PFSK-1 (cell line): ENCODE measurements at regions not wholly inside any gene's neighbourhood (a gene's known extent, or its start where the extent isn't known, plus 50 kb on each side); places are given as distances from the start of the nearest gene placed in this dataset.

ENCODE experiments used
- FOXP2 ChIP-seq: optimal IDR thresholded peaks from 2 replicates; pipeline ENCODE3; 2011; ENCODE audit warnings: borderline replicate concordance, control low read depth, inconsistent platforms; ENCODE audit not compliant: insufficient read depth; ENCODE audit errors: extremely low read length, extremely low read depth
- POLR2AphosphoS5 ChIP-seq: IDR thresholded peaks from 2 replicates; pipeline ENCODE4 v1.6.1; 2012; ENCODE audit warnings: low read depth, mild to moderate bottlenecking, control low read depth, low read length, moderate library complexity
- REST ChIP-seq, 2 experiments: IDR thresholded peaks; 2 replicates each; pipeline versions ENCODE4 v1.6.1 to v1.8.0; 2011 to 2012; ENCODE audit warnings: low read depth in 2 of 2, low read length in 2 of 2, control low read depth in 1 of 2, inconsistent platforms in 1 of 2, mild to moderate bottlenecking in 1 of 2, moderate library complexity in 1 of 2; ENCODE audit not compliant: insufficient read depth in 1 of 2
- SIN3A ChIP-seq: IDR thresholded peaks from 2 replicates; pipeline ENCODE4 v1.6.1; 2012; ENCODE audit warnings: mild to moderate bottlenecking, low read length, moderate library complexity, borderline replicate concordance; ENCODE audit not compliant: insufficient read depth
- TAF1 ChIP-seq: IDR thresholded peaks from 2 replicates; pipeline ENCODE4 v1.6.1; 2012; ENCODE audit warnings: low read length, control low read depth, borderline replicate concordance; ENCODE audit not compliant: insufficient read depth

GRCh38 chr1:87224201-87224600 lies 104.5 kb upstream of the LMO4 start:
- no peak for TF ChIP-seq POLR2AphosphoS5
- 0 out of 2 replicates have a peak, but pooled peaks have one; percentile 19 for TF ChIP-seq TAF1
- no peak for TF ChIP-seq REST (IDR thresholded peaks at IDR 0.05; ENCODE audit: insufficient read depth in 1 of 2, low read depth in 2 of 2, low read length in 2 of 2)

GRCh38 chr1:87225171-87225570 lies 103.5 kb upstream of the LMO4 start:
- TF ChIP-seq TAF1 (no peak), SIN3A (no peak), REST (IDR thresholded peaks at IDR 0.05; ENCODE audit: insufficient read depth in 1 of 2, low read depth in 2 of 2, low read length in 2 of 2) (no peak), POLR2AphosphoS5 (no peak), FOXP2 (no peak)

GRCh38 chr1:87226341-87226760 lies 102.3 kb upstream of the LMO4 start:
- TF ChIP-seq SIN3A (no peak), FOXP2 (no peak), TAF1 (no peak), POLR2AphosphoS5 (no peak), REST (IDR thresholded peaks at IDR 0.05; ENCODE audit: insufficient read depth in 1 of 2, low read depth in 2 of 2, low read length in 2 of 2) (no peak)

GRCh38 chr1:87227651-87228050 lies 101.0 kb upstream of the LMO4 start:
- TF ChIP-seq TAF1: no peak

GRCh38 chr1:87230501-87230900 lies 98.2 kb upstream of the LMO4 start:
- no peak for TF ChIP-seq TAF1
- no peak for TF ChIP-seq FOXP2
- no peak for TF ChIP-seq REST (IDR thresholded peaks at IDR 0.05; ENCODE audit: insufficient read depth in 1 of 2, low read depth in 2 of 2, low read length in 2 of 2)
- no peak for TF ChIP-seq POLR2AphosphoS5
- TF ChIP-seq SIN3A: no peak
